IMR-90 (cell line): ENCODE measurements at regions not wholly inside any gene's neighbourhood (a gene's known extent, or its start where the extent isn't known, plus 50 kb on each side); places are given as distances from the start of the nearest gene placed in this dataset.

Experiments
- CTCF ChIP-seq: conservative IDR thresholded peaks from 2 replicates; pipeline ENCODE4 v1.5.1; 2012; ENCODE audit warnings: mild to moderate bottlenecking, low read depth, low read length, improper control_type of control experiment
- POLR2A ChIP-seq: IDR thresholded peaks from 2 replicates; pipeline ENCODE4 v1.6.1; 2012; ENCODE audit warnings: mild to moderate bottlenecking, low read depth, low read length
- RAD21 ChIP-seq: IDR thresholded peaks from 2 replicates; pipeline ENCODE4 v1.6.1; 2012; ENCODE audit warnings: low read length, improper control_type of control experiment
- RFX5 ChIP-seq: IDR thresholded peaks from 2 replicates; pipeline ENCODE4 v1.8.0; 2012; ENCODE audit warnings: low read depth, mild to moderate bottlenecking, low read length, moderate library complexity
- SMC3 ChIP-seq: fragments of 150-350 bp; IDR thresholded peaks from 2 replicates; pipeline ENCODE4 v1.6.1; 2016; ENCODE audit warnings: low read depth, mild to moderate bottlenecking, antibody characterized with exemption, low read length, moderate library complexity
- USF2 ChIP-seq: fragments of 150-350 bp; IDR thresholded peaks from 2 replicates; pipeline ENCODE4 v1.6.1; 2017; ENCODE audit warnings: mild to moderate bottlenecking, antibody characterized with exemption, low read length, low read depth

GRCh38 chr2:239756790-239757760, 268.1 kb downstream of the NDUFA10 start:
- TF ChIP-seq POLR2A = no peak
- TF ChIP-seq CTCF = no peak
- TF ChIP-seq RFX5 = no peak
- TF ChIP-seq RAD21 = no peak
- no peak for TF ChIP-seq USF2
- no peak for TF ChIP-seq SMC3
